Chondrocyte (in vitro differentiated cells): ENCODE measurements at regions not wholly inside any gene's neighbourhood (a gene's known extent, or its start where the extent isn't known, plus 50 kb on each side); places are given as distances from the start of the nearest gene placed in this dataset.
"Not testable (repeated sequence)": the region's sequence is repeated elsewhere in the genome, so short reads cannot be mapped to it uniquely, and the experiment has no call there.

Experiments used
- DNase-seq: peaks from one replicate; pipeline ENCODE4 v3.0.0; 2021; ENCODE audit warnings: mixed read lengths, low spot score
- H3K27ac Mint-ChIP-seq: one replicate; pipeline ENCODE4 v1.8.0; 2021; ENCODE audit warnings: mild to moderate bottlenecking, moderate library complexity, mixed read lengths; ENCODE audit not compliant: unreplicated experiment
- H3K27me3 Mint-ChIP-seq: 2 replicates; pipeline ENCODE4 v1.8.0; 2021; ENCODE audit warnings: low read depth, mixed read lengths
- H3K36me3 Mint-ChIP-seq: 2 replicates; pipeline ENCODE4 v1.8.0; 2021; ENCODE audit warnings: low read depth, mixed read lengths
- H3K4me1 Mint-ChIP-seq: 2 replicates; pipeline ENCODE4 v1.8.0; 2021; ENCODE audit warnings: low read depth, mild to moderate bottlenecking, mixed read lengths
- H3K4me3 Mint-ChIP-seq: one replicate; pipeline ENCODE4 v1.8.0; 2021; ENCODE audit warnings: mild to moderate bottlenecking, moderate library complexity, mixed read lengths; ENCODE audit not compliant: unreplicated experiment
- H3K9me3 Mint-ChIP-seq: 2 replicates; pipeline ENCODE4 v1.8.0; 2021; ENCODE audit warnings: low read depth, mixed read lengths
- CTCF ChIP-seq: fragments of 200-600 bp; sonication (generic); IDR thresholded peaks from 2 replicates; pipeline ENCODE4 v1.5.0; 2021; ENCODE audit warnings: antibody characterized with exemption, mild to moderate bottlenecking, moderate library complexity

GRCh38 chr6:27143474-27144026 lies 104.0 kb upstream of the PRSS16 start:
- no peak for DNase-seq
- Mint-ChIP-seq H3K36me3 (no peaks in the 10 kb centered on the region), H3K27me3 (no peaks in the 10 kb centered on the region), H3K4me1 (peaks cover 42% of the 10 kb centered on the region), H3K4me3 (no peak overlapping the region), H3K9me3 (no peaks in the 10 kb centered on the region), H3K27ac (no peak overlapping the region)
- TF ChIP-seq CTCF: no peak

GRCh38 chr6:27144740-27145079 lies 102.8 kb upstream of the PRSS16 start:
- no peak overlapping the region for H3K4me3 Mint-ChIP-seq
- H3K27ac Mint-ChIP-seq: no peak overlapping the region
- peaks cover 32% of the 10 kb centered on the region for H3K4me1 Mint-ChIP-seq

GRCh38 chr6:27145731-27146455 lies 101.6 kb upstream of the PRSS16 start:
- no peak for DNase-seq
- Mint-ChIP-seq H3K27me3 (no peaks in the 10 kb centered on the region), H3K27ac (no peak overlapping the region), H3K36me3 (no peaks in the 10 kb centered on the region), H3K4me1 (peaks cover 22% of the 10 kb centered on the region), H3K4me3 (no peak overlapping the region), H3K9me3 (no peaks in the 10 kb centered on the region)
- TF ChIP-seq CTCF: no peak

More at GRCh38 chr6:27144740-27145079, 102.8 kb upstream of the PRSS16 start:
- no peaks in the 10 kb centered on the region for H3K36me3 Mint-ChIP-seq
- TF ChIP-seq CTCF: no peak
- no peaks in the 10 kb centered on the region for H3K9me3 Mint-ChIP-seq
- DNase-seq: no peak
- no peaks in the 10 kb centered on the region for H3K27me3 Mint-ChIP-seq

- not testable (repeated sequence) for DNase-seq, H3K9me3 Mint-ChIP-seq, H3K36me3 Mint-ChIP-seq, H3K4me3 Mint-ChIP-seq, H3K27ac Mint-ChIP-seq, H3K27me3 Mint-ChIP-seq
- H3K4me1 Mint-ChIP-seq: peaks cover 18% of the 10 kb centered on the region
Measured at GRCh38 chr6:27146456-27146705, 101.1 kb upstream of the PRSS16 start.

GRCh38 chr6:27146706-27147505 lies 100.6 kb upstream of the PRSS16 start:
- Mint-ChIP-seq H3K36me3 (no peaks in the 10 kb centered on the region), H3K27me3 (no peaks in the 10 kb centered on the region)

More at GRCh38 chr6:27146706-27147505, 100.6 kb upstream of the PRSS16 start:
- no peak for DNase-seq
- H3K4me1 Mint-ChIP-seq: peaks cover 14% of the 10 kb centered on the region
- H3K9me3 Mint-ChIP-seq: no peaks in the 10 kb centered on the region
- H3K4me3 Mint-ChIP-seq: no peak overlapping the region
- no peak overlapping the region for H3K27ac Mint-ChIP-seq
- no peak for TF ChIP-seq CTCF
